ENCODE measurements at regions not wholly inside any gene's neighbourhood (a gene's known extent, or its start where the extent isn't known, plus 50 kb on each side); places are given as distances from the start of the nearest gene placed in this dataset.
"Not testable (repeated sequence)": the region's sequence is repeated elsewhere in the genome, so short reads cannot be mapped to it uniquely, and the experiment has no call there.

- DNase-seq, result no peak
Measured at GRCh38 chr2:82344670-82345069, 2040.1 kb upstream of the LRRTM1 start.

GRCh38 chr2:82342356-82342755, 2037.8 kb upstream of the LRRTM1 start:
- no peak for DNase-seq

- DNase-seq, result no peak
Measured at GRCh38 chr2:82340578-82341053, 2036.1 kb upstream of the LRRTM1 start.

- DNase-seq, result no peak
Measured at GRCh38 chr2:82339805-82340204, 2035.3 kb upstream of the LRRTM1 start.

- DNase-seq, result no peak
Measured at GRCh38 chr2:82333697-82334096, 2029.1 kb upstream of the LRRTM1 start.

GRCh38 chr2:82330155-82330554, 2025.6 kb upstream of the LRRTM1 start:
- no peak for DNase-seq

- DNase-seq, result not testable (repeated sequence)
Measured at GRCh38 chr2:82326180-82326767, 2021.7 kb upstream of the LRRTM1 start.

- no peak for DNase-seq
Measured at GRCh38 chr2:82320296-82320695, 2015.7 kb upstream of the LRRTM1 start.

- DNase-seq, result no peak
Measured at GRCh38 chr2:82317012-82317411, 2012.5 kb upstream of the LRRTM1 start.

GRCh38 chr2:82316586-82316985, 2012.0 kb upstream of the LRRTM1 start:
- no peak for DNase-seq

- no peak for DNase-seq
Measured at GRCh38 chr2:82314836-82315472, 2010.4 kb upstream of the LRRTM1 start.

GRCh38 chr2:82307511-82307910, 2003.0 kb upstream of the LRRTM1 start:
- DNase-seq, result no peak

- no peak for DNase-seq
Measured at GRCh38 chr2:82301506-82301905, 1997.0 kb upstream of the LRRTM1 start.

- no peak for DNase-seq
Measured at GRCh38 chr2:82289446-82289845, 1984.9 kb upstream of the LRRTM1 start.

GRCh38 chr2:82283075-82283474, 1978.5 kb upstream of the LRRTM1 start:
- no peak for DNase-seq

- DNase-seq, result no peak
Measured at GRCh38 chr2:82282111-82282882, 1977.7 kb upstream of the LRRTM1 start.

- no peak for DNase-seq
Measured at GRCh38 chr2:82279367-82279766, 1974.8 kb upstream of the LRRTM1 start.

- no peak for DNase-seq
Measured at GRCh38 chr2:82278416-82278815, 1973.9 kb upstream of the LRRTM1 start.

GRCh38 chr2:82275599-82275998, 1971.0 kb upstream of the LRRTM1 start:
- DNase-seq, result no peak

- no peak for DNase-seq
Measured at GRCh38 chr2:82268446-82268845, 1963.9 kb upstream of the LRRTM1 start.

GRCh38 chr2:82260521-82260920, 1956.0 kb upstream of the LRRTM1 start:
- no peak for DNase-seq

GRCh38 chr2:82259551-82259950, 1955.0 kb upstream of the LRRTM1 start:
- DNase-seq, result no peak

- DNase-seq, result no peak
Measured at GRCh38 chr2:82257796-82258555, 1953.4 kb upstream of the LRRTM1 start.
